H1 (cell line): ENCODE measurements at regions not wholly inside any gene's neighbourhood (a gene's known extent, or its start where the extent isn't known, plus 50 kb on each side); places are given as distances from the start of the nearest gene placed in this dataset.

Source experiments
- EP300 ChIP-seq, 2 experiments: IDR thresholded peaks; 1 replicate in 1 of 2; 2 replicates in 1 of 2; pipeline ENCODE4 v1.6.1; 2011 to 2012; ENCODE audit warnings: low read depth in 2 of 2, low read length in 2 of 2, mild to moderate bottlenecking in 2 of 2, borderline replicate concordance in 1 of 2, inconsistent platforms in 1 of 2, moderate library complexity in 1 of 2
- KDM1A ChIP-seq: fragments of 200-600, 300-600 bp; sonication (generic); IDR thresholded peaks from 2 replicates; pipeline ENCODE4 v1.7.1; 2016; ENCODE audit warnings: mild to moderate bottlenecking, low read length, borderline replicate concordance
- POLR2AphosphoS5 ChIP-seq: IDR thresholded peaks from 2 replicates; pipeline ENCODE4 v1.6.1; 2011; ENCODE audit warnings: low read depth, low read length
- TAF1 ChIP-seq: IDR thresholded peaks from 2 replicates; pipeline ENCODE4 v1.6.1; 2011; ENCODE audit warnings: mild to moderate bottlenecking, low read depth, low read length
- TF ChIP-seq, protein P1 (sequence below), 3 experiments: IDR thresholded peaks; 1 replicate in 2 of 3; 2 replicates in 1 of 3; pipeline versions ENCODE4 v1.5.1 to v1.6.1; 2011; ENCODE audit warnings: low read length in 3 of 3, mild to moderate bottlenecking in 3 of 3, inconsistent platforms in 2 of 3, low read depth in 1 of 3, moderate library complexity in 1 of 3; ENCODE audit not compliant: insufficient read depth in 1 of 3; ENCODE audit errors: control extremely low read depth in 1 of 3
- TF ChIP-seq, protein P2 (sequence below): IDR thresholded peaks from 2 replicates; pipeline ENCODE4 v1.6.1; 2012; ENCODE audit warnings: inconsistent platforms

DNA sequence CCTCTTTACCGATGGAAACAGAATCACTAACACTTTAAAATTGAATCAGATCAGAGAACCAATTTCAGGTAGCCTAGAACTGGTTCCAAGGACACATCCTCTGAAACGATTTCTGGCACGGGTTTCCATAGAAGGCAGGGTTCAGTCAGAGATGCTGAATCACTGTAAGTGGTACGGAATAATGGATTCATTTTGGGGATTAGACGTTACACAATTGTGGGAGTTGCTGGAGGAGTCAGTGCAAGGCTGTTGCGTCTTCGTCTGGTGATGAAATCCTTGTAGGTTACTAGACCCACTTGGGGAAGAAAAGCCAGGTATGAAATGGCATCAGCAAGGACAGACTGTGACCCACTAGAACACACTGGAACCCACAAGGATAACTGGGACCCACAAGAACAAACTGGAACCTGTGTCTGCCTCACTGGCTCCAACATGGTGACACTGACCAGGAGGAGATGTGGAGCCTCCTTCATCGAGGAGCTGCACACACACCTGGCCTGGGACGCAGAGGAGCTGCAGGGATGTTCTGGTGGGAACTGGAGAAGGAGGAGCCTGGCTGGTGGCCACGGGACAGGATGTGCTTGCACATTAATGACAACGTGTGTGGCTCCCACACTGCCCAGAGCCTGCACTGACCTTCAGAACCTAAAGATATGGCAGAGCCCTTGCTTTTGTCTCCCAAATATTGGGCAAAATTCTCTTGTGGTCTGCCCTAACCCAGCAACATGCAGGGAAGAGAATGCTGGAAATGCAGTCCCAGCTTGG, 105.1 kb downstream of the TRAPPC11 start:
- no peak for TF ChIP-seq EP300 (IDR thresholded peaks at IDR 0.05; ENCODE audit: borderline replicate concordance in 1 of 2, low read depth in 2 of 2, low read length in 2 of 2)
- TF ChIP-seq, protein P1, sequence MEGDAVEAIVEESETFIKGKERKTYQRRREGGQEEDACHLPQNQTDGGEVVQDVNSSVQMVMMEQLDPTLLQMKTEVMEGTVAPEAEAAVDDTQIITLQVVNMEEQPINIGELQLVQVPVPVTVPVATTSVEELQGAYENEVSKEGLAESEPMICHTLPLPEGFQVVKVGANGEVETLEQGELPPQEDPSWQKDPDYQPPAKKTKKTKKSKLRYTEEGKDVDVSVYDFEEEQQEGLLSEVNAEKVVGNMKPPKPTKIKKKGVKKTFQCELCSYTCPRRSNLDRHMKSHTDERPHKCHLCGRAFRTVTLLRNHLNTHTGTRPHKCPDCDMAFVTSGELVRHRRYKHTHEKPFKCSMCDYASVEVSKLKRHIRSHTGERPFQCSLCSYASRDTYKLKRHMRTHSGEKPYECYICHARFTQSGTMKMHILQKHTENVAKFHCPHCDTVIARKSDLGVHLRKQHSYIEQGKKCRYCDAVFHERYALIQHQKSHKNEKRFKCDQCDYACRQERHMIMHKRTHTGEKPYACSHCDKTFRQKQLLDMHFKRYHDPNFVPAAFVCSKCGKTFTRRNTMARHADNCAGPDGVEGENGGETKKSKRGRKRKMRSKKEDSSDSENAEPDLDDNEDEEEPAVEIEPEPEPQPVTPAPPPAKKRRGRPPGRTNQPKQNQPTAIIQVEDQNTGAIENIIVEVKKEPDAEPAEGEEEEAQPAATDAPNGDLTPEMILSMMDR (IDR thresholded peaks at IDR 0.05; ENCODE audit: control extremely low read depth in 1 of 3, insufficient read depth in 1 of 3, low read depth in 1 of 3, low read length in 3 of 3) = no peak
- no peak for TF ChIP-seq POLR2AphosphoS5
- TF ChIP-seq KDM1A = no peak
- TF ChIP-seq TAF1 = no peak
- TF ChIP-seq, protein P2, sequence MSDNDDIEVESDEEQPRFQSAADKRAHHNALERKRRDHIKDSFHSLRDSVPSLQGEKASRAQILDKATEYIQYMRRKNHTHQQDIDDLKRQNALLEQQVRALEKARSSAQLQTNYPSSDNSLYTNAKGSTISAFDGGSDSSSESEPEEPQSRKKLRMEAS = no peak
